NCI-H1092 (cell line): ENCODE measurements at regions not wholly inside any gene's neighbourhood (a gene's known extent, or its start where the extent isn't known, plus 50 kb on each side); places are given as distances from the start of the nearest gene placed in this dataset.

Experiments
- DNase-seq: peaks from one replicate; lab custom pipeline; 2025; lab: John Stamatoyannopoulos, UW

- no peak for DNase-seq
Measured at GRCh38 chr11:45091563-45092403, 54.7 kb upstream of the PRDM11 start.

- DNase-seq: no peak
Measured at GRCh38 chr11:45092404-45092785, 54.0 kb upstream of the PRDM11 start.

GRCh38 chr11:45092901-45093760 is 53.3 kb upstream of the PRDM11 start:
- DNase-seq: no peak

- no peak for DNase-seq
Measured at GRCh38 chr11:45093761-45094455, 52.5 kb upstream of the PRDM11 start.

DNA sequence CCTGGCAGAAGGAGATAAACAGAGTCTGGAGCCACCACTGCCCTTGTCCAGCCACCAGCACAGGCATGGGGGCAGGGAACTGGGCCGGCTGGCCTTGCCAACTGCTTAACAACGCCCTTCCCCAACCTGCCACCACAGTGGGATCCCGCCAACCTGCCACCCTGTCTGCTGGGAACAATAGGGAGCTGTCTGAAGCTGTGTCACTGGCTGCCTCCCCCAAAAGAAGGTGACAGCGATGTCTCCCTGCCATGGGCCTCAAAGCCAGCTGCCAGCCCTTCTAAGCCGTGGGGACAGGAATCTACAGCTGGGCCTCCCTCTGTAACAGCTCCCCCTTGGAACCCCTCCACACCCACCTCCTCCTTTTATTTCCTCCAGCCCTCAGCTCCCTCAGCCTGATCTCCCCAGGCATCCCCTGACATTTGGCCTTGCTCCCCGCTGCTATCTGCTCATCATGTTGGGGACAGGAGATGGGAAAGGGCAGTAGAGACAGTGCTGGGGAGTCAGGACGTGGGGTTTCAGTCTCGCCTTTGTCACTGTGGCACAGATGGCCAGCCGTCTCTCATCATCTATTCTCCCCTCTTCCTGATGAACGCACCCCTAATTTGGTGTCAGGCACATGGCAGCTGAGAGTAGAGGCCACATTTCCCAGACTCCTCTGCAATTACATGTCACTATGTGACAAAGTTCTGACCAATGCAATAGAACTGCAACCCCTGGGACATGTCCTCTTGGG is 51.3 kb upstream of the PRDM11 start:
- no peak for DNase-seq

DNA sequence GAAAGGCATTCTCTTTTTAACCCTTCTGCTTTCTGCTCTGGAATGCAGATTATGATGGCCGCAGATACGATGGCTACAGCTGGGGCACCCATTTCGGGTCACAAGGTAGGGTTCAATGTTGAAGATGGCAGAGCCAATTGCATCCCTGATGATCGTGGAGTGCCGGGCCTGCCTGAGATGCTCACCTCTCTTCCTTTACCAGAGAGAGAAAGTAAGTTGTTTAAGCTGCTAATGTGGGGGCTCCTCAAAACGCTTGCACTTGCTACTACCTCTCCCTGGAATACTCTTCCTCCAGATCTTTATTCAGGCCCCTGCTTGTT is 50.8 kb upstream of the PRDM11 start:
- no peak for DNase-seq

DNA sequence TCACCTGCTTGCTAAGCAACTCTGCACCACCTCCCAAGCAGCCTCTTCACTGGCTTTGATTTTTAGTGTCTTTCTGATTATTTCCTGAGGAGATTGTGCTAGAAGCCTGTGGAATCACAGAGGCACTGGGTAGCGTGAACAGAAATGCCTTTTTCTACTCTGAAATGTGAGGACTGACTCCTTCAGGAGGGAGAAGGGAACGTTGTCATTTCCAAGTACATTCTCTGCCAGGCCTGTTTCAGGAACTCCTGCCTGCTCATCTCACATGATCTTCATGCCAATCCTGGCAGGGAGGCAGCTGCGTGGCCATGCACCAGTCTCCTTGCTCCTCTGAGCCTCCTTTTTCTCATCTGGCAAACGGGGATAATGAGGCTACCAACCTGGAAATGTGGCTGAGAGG is 49.8 kb upstream of the PRDM11 start:
- DNase-seq: no peak
